ENCODE measurements at regions not wholly inside any gene's neighbourhood (a gene's known extent, or its start where the extent isn't known, plus 50 kb on each side); places are given as distances from the start of the nearest gene placed in this dataset.

DNA sequence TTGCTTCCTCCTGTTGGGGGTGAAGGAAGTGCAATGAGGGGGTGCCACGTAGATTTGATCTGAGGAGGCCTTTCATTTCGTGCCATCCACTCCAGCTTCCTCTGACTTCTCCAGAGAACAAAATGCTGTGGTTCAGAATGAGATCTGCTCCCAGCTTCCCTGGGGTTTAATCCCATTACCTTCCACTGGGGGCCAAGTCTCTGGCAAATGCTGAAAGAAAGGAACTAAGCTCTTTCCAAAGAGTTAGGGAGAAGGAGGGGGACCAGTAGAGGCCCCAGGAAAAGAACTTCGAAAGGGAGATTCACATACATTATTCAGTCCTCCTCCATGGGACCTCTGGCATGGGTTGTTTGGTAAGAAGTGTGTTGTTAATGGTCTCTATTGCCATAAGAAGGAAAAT, 727.0 kb downstream of the TYW1 start:
- TF ChIP-seq, protein P1, sequence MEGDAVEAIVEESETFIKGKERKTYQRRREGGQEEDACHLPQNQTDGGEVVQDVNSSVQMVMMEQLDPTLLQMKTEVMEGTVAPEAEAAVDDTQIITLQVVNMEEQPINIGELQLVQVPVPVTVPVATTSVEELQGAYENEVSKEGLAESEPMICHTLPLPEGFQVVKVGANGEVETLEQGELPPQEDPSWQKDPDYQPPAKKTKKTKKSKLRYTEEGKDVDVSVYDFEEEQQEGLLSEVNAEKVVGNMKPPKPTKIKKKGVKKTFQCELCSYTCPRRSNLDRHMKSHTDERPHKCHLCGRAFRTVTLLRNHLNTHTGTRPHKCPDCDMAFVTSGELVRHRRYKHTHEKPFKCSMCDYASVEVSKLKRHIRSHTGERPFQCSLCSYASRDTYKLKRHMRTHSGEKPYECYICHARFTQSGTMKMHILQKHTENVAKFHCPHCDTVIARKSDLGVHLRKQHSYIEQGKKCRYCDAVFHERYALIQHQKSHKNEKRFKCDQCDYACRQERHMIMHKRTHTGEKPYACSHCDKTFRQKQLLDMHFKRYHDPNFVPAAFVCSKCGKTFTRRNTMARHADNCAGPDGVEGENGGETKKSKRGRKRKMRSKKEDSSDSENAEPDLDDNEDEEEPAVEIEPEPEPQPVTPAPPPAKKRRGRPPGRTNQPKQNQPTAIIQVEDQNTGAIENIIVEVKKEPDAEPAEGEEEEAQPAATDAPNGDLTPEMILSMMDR (IDR thresholded peaks at IDR 0.05), result no peak
- TF ChIP-seq POLR2A (IDR thresholded peaks at IDR 0.05), result no peak
